ENCODE measurements at regions not wholly inside any gene's neighbourhood (a gene's known extent, or its start where the extent isn't known, plus 50 kb on each side); places are given as distances from the start of the nearest gene placed in this dataset.

DNA sequence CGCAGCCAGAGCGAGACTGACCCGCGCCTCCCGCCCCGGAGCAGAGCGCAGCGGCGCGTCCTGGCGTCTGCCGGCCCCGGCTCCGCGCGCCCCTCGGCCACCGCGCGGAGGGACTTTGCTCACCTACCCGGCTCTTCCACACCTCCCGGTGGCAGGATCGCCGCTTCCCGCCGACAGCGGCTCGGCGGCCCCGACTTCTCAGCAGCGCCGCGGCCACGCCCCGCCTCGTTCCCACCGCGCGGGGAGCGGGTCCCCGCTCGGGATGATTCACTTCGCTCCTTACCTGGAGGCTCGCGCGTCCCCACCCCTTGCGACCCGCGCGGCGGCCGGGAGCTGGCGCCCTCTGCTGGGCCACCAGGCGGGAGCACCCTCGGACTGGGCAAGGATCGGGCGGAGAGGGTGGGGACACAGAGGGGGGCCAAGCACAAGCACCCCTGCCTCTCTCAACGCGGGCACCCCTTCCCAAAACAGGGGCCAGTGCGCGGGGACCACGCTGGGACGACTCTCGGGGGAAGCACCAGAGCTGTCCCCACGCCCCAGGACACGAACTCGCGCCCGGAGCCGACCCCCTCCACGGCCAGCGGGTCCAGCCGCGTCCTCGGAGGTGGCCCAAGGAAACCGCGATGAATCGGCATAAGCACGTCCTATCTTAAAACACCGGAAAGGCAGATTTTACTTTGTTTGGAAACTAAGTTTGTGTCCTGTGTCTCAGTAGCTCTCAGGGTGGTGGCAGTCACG lies 101.0 kb upstream of the SVIL start (continued):
- TF ChIP-seq TARDBP (CRISPR knock-in tag; IDR thresholded peaks at IDR 0.05) (peak; percentile 59; the same call in 1 of the 2 replicates), RBM39 (IDR thresholded peaks at IDR 0.05; ENCODE audit: low read depth, low read length, poor library complexity, severe bottlenecking) (peak; percentile 25), BCL6 (CRISPR knock-in tag; IDR thresholded peaks at IDR 0.05) (peak; percentile 47; the same call in 1 of the 2 replicates), ZBTB39 (CRISPR knock-in tag; IDR thresholded peaks at IDR 0.05) (no peak), PHF21A (CRISPR knock-in tag; IDR thresholded peaks at IDR 0.05) (peak; percentile 51), ZNF614 (CRISPR knock-in tag; IDR thresholded peaks at IDR 0.05; ENCODE audit: borderline replicate concordance) (no peak), LCORL (IDR thresholded peaks at IDR 0.05) (no peak), LCORL (CRISPR knock-in tag; IDR thresholded peaks at IDR 0.05) (peak; percentile 40; the same call in 1 of the 2 replicates), KAT7 (CRISPR knock-in tag; IDR thresholded peaks at IDR 0.05; ENCODE audit: borderline replicate concordance) (peak; percentile 38; the same call in 1 of the 2 replicates), IRF1 (CRISPR knock-in tag; IDR thresholded peaks at IDR 0.05; ENCODE audit: low read depth) (no peak), ATRX (CRISPR knock-in tag; IDR thresholded peaks at IDR 0.05; ENCODE audit: borderline replicate concordance) (no peak), IRF2 (CRISPR knock-in tag; IDR thresholded peaks at IDR 0.05) (0 out of 2 replicates have a peak, but pooled peaks have one; percentile 43), ZNF619 (CRISPR knock-in tag; IDR thresholded peaks at IDR 0.05) (no peak), ZNF615 (CRISPR knock-in tag; IDR thresholded peaks at IDR 0.05; ENCODE audit: borderline replicate concordance) (no peak), HNF4A (CRISPR knock-in tag; IDR thresholded peaks at IDR 0.05) (peak; percentile 33; the same call in 1 of the 2 replicates), HNRNPH1 (optimal IDR thresholded peaks at IDR 0.05; ENCODE audit: low read depth, low read length) (no peak), SRSF9 (IDR thresholded peaks at IDR 0.05; ENCODE audit: borderline replicate concordance, insufficient read depth, low read depth, low read length, poor library complexity, severe bottlenecking) (no peak)
- TF ChIP-seq, protein P1, sequence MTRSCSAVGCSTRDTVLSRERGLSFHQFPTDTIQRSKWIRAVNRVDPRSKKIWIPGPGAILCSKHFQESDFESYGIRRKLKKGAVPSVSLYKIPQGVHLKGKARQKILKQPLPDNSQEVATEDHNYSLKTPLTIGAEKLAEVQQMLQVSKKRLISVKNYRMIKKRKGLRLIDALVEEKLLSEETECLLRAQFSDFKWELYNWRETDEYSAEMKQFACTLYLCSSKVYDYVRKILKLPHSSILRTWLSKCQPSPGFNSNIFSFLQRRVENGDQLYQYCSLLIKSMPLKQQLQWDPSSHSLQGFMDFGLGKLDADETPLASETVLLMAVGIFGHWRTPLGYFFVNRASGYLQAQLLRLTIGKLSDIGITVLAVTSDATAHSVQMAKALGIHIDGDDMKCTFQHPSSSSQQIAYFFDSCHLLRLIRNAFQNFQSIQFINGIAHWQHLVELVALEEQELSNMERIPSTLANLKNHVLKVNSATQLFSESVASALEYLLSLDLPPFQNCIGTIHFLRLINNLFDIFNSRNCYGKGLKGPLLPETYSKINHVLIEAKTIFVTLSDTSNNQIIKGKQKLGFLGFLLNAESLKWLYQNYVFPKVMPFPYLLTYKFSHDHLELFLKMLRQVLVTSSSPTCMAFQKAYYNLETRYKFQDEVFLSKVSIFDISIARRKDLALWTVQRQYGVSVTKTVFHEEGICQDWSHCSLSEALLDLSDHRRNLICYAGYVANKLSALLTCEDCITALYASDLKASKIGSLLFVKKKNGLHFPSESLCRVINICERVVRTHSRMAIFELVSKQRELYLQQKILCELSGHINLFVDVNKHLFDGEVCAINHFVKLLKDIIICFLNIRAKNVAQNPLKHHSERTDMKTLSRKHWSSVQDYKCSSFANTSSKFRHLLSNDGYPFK (CRISPR knock-in tag; IDR thresholded peaks at IDR 0.05; ENCODE audit: borderline replicate concordance): no peak
- TF ChIP-seq, protein P2, sequence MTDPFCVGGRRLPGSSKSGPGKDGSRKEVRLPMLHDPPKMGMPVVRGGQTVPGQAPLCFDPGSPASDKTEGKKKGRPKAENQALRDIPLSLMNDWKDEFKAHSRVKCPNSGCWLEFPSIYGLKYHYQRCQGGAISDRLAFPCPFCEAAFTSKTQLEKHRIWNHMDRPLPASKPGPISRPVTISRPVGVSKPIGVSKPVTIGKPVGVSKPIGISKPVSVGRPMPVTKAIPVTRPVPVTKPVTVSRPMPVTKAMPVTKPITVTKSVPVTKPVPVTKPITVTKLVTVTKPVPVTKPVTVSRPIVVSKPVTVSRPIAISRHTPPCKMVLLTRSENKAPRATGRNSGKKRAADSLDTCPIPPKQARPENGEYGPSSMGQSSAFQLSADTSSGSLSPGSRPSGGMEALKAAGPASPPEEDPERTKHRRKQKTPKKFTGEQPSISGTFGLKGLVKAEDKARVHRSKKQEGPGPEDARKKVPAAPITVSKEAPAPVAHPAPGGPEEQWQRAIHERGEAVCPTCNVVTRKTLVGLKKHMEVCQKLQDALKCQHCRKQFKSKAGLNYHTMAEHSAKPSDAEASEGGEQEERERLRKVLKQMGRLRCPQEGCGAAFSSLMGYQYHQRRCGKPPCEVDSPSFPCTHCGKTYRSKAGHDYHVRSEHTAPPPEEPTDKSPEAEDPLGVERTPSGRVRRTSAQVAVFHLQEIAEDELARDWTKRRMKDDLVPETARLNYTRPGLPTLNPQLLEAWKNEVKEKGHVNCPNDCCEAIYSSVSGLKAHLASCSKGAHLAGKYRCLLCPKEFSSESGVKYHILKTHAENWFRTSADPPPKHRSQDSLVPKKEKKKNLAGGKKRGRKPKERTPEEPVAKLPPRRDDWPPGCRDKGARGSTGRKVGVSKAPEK (CRISPR knock-in tag; IDR thresholded peaks at IDR 0.05; ENCODE audit: borderline replicate concordance): no peak; the same call in 1 of the 2 replicates
